ENCODE measurements at regions not wholly inside any gene's neighbourhood (a gene's known extent, or its start where the extent isn't known, plus 50 kb on each side); places are given as distances from the start of the nearest gene placed in this dataset.

GRCh38 chr10:10623958-10624566 is 393.6 kb upstream of the CELF2 start:
- ChIA-PET POLR2A (no interaction called here), CTCF (no interaction called here)
- intact Hi-C loops (cut with DNase I, micrococcal nuclease): no loop called here
- Mint-ChIP-seq H3K27ac (no peak overlapping the region), H3K4me3 (no peak overlapping the region), H3K4me1 (ENCODE audit: low read depth) (no peaks in the 10 kb centered on the region), H3K27me3 (peaks cover 1% of the 10 kb centered on the region), H3K9me3 (no peaks in the 10 kb centered on the region), H3K36me3 (ENCODE audit: low read depth) (no peaks in the 10 kb centered on the region)
- Histone ChIP-seq H3K4me3 (ENCODE audit: low read length) (no peak overlapping the region), H3K4me1 (ENCODE audit: insufficient read depth, low read length) (no peaks in the 10 kb centered on the region), H3K27me3 (ENCODE audit: control insufficient read depth in 1 of 2, insufficient read depth in 2 of 2, low read length in 2 of 2) (no peaks in the 10 kb centered on the region), H3K27ac (ENCODE audit: low read depth in 1 of 2, low read length in 2 of 2) (no peak overlapping the region), H3K9me3 (ENCODE audit: control insufficient read depth in 1 of 2, insufficient read depth in 1 of 2, low read length in 2 of 2) (no peaks in the 10 kb centered on the region), H3K36me3 (ENCODE audit: insufficient read depth, low read length) (no peaks in the 10 kb centered on the region)
- TF ChIP-seq CTCF (IDR thresholded peaks at IDR 0.05): no peak
- no peak for ATAC-seq (ENCODE audit: poor library complexity)
- DNase-seq: no peak

- CTCF ChIA-PET: no interaction called here
- Histone ChIP-seq H3K36me3 (ENCODE audit: insufficient read depth, low read length) (no peaks in the 10 kb centered on the region), H3K27ac (ENCODE audit: low read depth in 1 of 2, low read length in 2 of 2) (no peak overlapping the region), H3K27me3 (ENCODE audit: control insufficient read depth in 1 of 2, insufficient read depth in 2 of 2, low read length in 2 of 2) (no peaks in the 10 kb centered on the region), H3K4me3 (ENCODE audit: low read length) (no peak overlapping the region), H3K9me3 (ENCODE audit: control insufficient read depth in 1 of 2, insufficient read depth in 1 of 2, low read length in 2 of 2) (no peaks in the 10 kb centered on the region), H3K4me1 (ENCODE audit: insufficient read depth, low read length) (no peaks in the 10 kb centered on the region)
- no peaks in the 10 kb centered on the region for H3K9me3 Mint-ChIP-seq
- DNase-seq (no peak), ATAC-seq (ENCODE audit: poor library complexity) (no peak)
- H3K4me3 Mint-ChIP-seq: no peak overlapping the region
- TF ChIP-seq CTCF (IDR thresholded peaks at IDR 0.05): no peak
- H3K27me3 Mint-ChIP-seq: peaks cover 6% of the 10 kb centered on the region
- H3K27ac Mint-ChIP-seq: no peak overlapping the region
- POLR2A ChIA-PET: no interaction called here
- no peaks in the 10 kb centered on the region for H3K4me1 Mint-ChIP-seq (ENCODE audit: low read depth)
- intact Hi-C loops (cut with DNase I, micrococcal nuclease): no loop called here
- H3K36me3 Mint-ChIP-seq (ENCODE audit: low read depth): no peaks in the 10 kb centered on the region
Measured at GRCh38 chr10:10624567-10624962, 393.1 kb upstream of the CELF2 start.

- ChIA-PET POLR2A (no interaction called here), CTCF (no interaction called here)
- Mint-ChIP-seq H3K36me3 (ENCODE audit: low read depth) (no peaks in the 10 kb centered on the region), H3K4me1 (ENCODE audit: low read depth) (no peaks in the 10 kb centered on the region), H3K4me3 (no peak overlapping the region), H3K27ac (no peak overlapping the region), H3K27me3 (peaks cover 13% of the 10 kb centered on the region), H3K9me3 (no peaks in the 10 kb centered on the region)
- H3K4me1 ChIP-seq (ENCODE audit: insufficient read depth, low read length): no peaks in the 10 kb centered on the region
- ATAC-seq (ENCODE audit: poor library complexity) (no peak), DNase-seq (no peak)
- H3K27ac ChIP-seq (ENCODE audit: low read depth in 1 of 2, low read length in 2 of 2): no peak overlapping the region
- no peak overlapping the region for H3K4me3 ChIP-seq (ENCODE audit: low read length)
- H3K36me3 ChIP-seq (ENCODE audit: insufficient read depth, low read length): no peaks in the 10 kb centered on the region
- intact Hi-C loops (cut with DNase I, micrococcal nuclease): no loop called here
- H3K9me3 ChIP-seq (ENCODE audit: control insufficient read depth in 1 of 2, insufficient read depth in 1 of 2, low read length in 2 of 2): no peaks in the 10 kb centered on the region
- H3K27me3 ChIP-seq (ENCODE audit: control insufficient read depth in 1 of 2, insufficient read depth in 2 of 2, low read length in 2 of 2): peaks cover 0 to 4% of the 10 kb centered on the region in 2 experiments
- no peak for TF ChIP-seq CTCF (IDR thresholded peaks at IDR 0.05)
Measured at GRCh38 chr10:10625491-10625890, 392.2 kb upstream of the CELF2 start.

Measured in CD4-positive, alpha-beta T cell (primary cell).